Neural progenitor cell (in vitro differentiated cells): ENCODE measurements at regions not wholly inside any gene's neighbourhood (a gene's known extent, or its start where the extent isn't known, plus 50 kb on each side); places are given as distances from the start of the nearest gene placed in this dataset.

Source experiments
- CTCF ChIP-seq: fragments of 200-600 bp; sonication (generic); IDR thresholded peaks from 2 replicates; pipeline ENCODE4 v1.5.1; 2017; ENCODE audit warnings: antibody characterized with exemption, mild to moderate bottlenecking
- EZH2 ChIP-seq: fragments of 200-600 bp; sonication (generic); IDR thresholded peaks from 2 replicates; pipeline ENCODE4 v1.6.1; 2017; ENCODE audit warnings: antibody characterized with exemption, mild to moderate bottlenecking, moderate library complexity

GRCh38 chr12:67813456-67813904 is 164.9 kb downstream of the DYRK2 start:
- no peak for TF ChIP-seq EZH2
- no peak for TF ChIP-seq CTCF
